Ovary (tissue), 7 donors: ENCODE measurements at regions not wholly inside any gene's neighbourhood (a gene's known extent, or its start where the extent isn't known, plus 50 kb on each side); places are given as distances from the start of the nearest gene placed in this dataset.

ENCODE experiments used
- DNase-seq, 5 donors: peaks; one replicate each; pipeline ENCODE4 v3.0.0-alpha.2; 2019 to 2020
- H3K27ac ChIP-seq, 2 donors: fragments of 200-600 bp; one replicate each; pipeline versions ENCODE4 v1.5.1 to v1.8.0; 2019 to 2022
- H3K27me3 ChIP-seq: fragments of 200-600 bp; one replicate; pipeline ENCODE4 v1.8.0; 2022
- H3K36me3 ChIP-seq: fragments of 200-600 bp; sonication (generic); one replicate; pipeline ENCODE4 v1.5.1; 2019
- H3K4me1 ChIP-seq: one replicate; pipeline ENCODE4 v1.8.1; 2013; ENCODE audit warnings: mild to moderate bottlenecking, moderate library complexity; ENCODE audit not compliant: insufficient read depth
- H3K4me3 ChIP-seq: fragments of 200-600 bp; sonication (generic); one replicate; pipeline ENCODE4 v1.5.1; 2017
- H3K9me3 ChIP-seq, 2 donors: fragments of 200-600 bp in 1 of 2; sonication (generic) in 1 of 2; one replicate each; pipeline versions ENCODE4 v1.5.1 to v1.8.1; 2013 to 2019; ENCODE audit warnings: mild to moderate bottlenecking in 1 of 2, moderate library complexity in 1 of 2
- CTCF ChIP-seq, 3 donors: fragments of 450-650 bp in 2 of 3; fragments of 200-600 bp in 1 of 3; IDR thresholded peaks; one replicate each; pipeline versions ENCODE4 v1.5.1 to v1.8.0; 2016 to 2022; ENCODE audit warnings: antibody characterized with exemption in 3 of 3, mild to moderate bottlenecking in 1 of 3
- EP300 ChIP-seq: sonication (generic); formaldehyde crosslinking; IDR thresholded peaks from one replicate; pipeline ENCODE4 v1.6.1; 2017; ENCODE audit warnings: antibody characterized with exemption
- POLR2A ChIP-seq: fragments of 450-650 bp; IDR thresholded peaks from one replicate; pipeline ENCODE4 v1.6.1; 2017; ENCODE audit warnings: antibody characterized with exemption, mild to moderate bottlenecking, moderate library complexity
- WGBS, 3 donors: extraction: QIAGEN DNeasy Blood & Tissue Kit in 1 of 3; methylation state at CpG; one replicate each; pipeline versions ENCODE4 v1.1.5 to v1.1.7; 2013 to 2017; 5-methylcytosine and 5-hydroxymethylcytosine counted together
- intact Hi-C, 4 donors: fragments of 100-400 bp; cut with DNase I; formaldehyde crosslinking; loops; one replicate each; pipeline versions ENCODE4 v1.11.0 to v1.15.1; 2022 to 2023
- donor health status: DM: no; HTN: no; CAD: no; lungs with moderate emphysema.
- donor health status: DM: no; HTN: no; CAD: no.
- donor health status: Bipolar disorder and iron deficiency.
- donor health status: DM: no; HTN: no; CAD: no.
- donor health status: DM: yes; HTN: yes; CAD: no.

- Histone ChIP-seq H3K4me1 (peaks cover 2% of the 10 kb centered on the region), H3K27me3 (no peaks in the 10 kb centered on the region), H3K36me3 (no peaks in the 10 kb centered on the region), H3K4me3 (no peak overlapping the region), H3K9me3 (no peaks in the 10 kb centered on the region), H3K27ac (no peak overlapping the region)
- 88 to 93% (median 92%) methylated on average over 8 of the region's 8 CpGs for WGBS, 3 donors
- intact Hi-C loops, result no loop called here
- TF ChIP-seq POLR2A, result no peak
- no peak for TF ChIP-seq CTCF (IDR thresholded peaks at IDR 0.05)
- no peak for TF ChIP-seq EP300
- DNase-seq, result no peak
These were observed 97.3 kb downstream of the ICOS start for GRCh38 chr2:204033611-204034495.

GRCh38 chr2:204036706-204037105, 100.1 kb downstream of the ICOS start:
- H3K36me3 ChIP-seq, result no peaks in the 10 kb centered on the region
- WGBS, 3 donors, result 90 to 91% (median 90%) methylated on average over 4 of the region's 4 CpGs
- H3K4me1 ChIP-seq, result no peaks in the 10 kb centered on the region
- H3K9me3 ChIP-seq, result no peaks in the 10 kb centered on the region
- H3K27me3 ChIP-seq, result no peaks in the 10 kb centered on the region
- intact Hi-C loops, result no loop called here
- no peak for DNase-seq
- H3K27ac ChIP-seq, result no peak overlapping the region
- TF ChIP-seq CTCF (IDR thresholded peaks at IDR 0.05) (no peak), EP300 (no peak), POLR2A (no peak)
- H3K4me3 ChIP-seq, result no peak overlapping the region

GRCh38 chr2:204037286-204037685, 100.7 kb downstream of the ICOS start:
- no peak overlapping the region for H3K4me3 ChIP-seq
- H3K36me3 ChIP-seq, result no peaks in the 10 kb centered on the region
- TF ChIP-seq POLR2A (no peak), EP300 (no peak), CTCF (IDR thresholded peaks at IDR 0.05) (no peak)
- H3K4me1 ChIP-seq, result no peaks in the 10 kb centered on the region
- no peak for DNase-seq
- no peak overlapping the region for H3K27ac ChIP-seq
- H3K9me3 ChIP-seq, result no peaks in the 10 kb centered on the region
- 75 to 91% (median 84%) methylated on average over 2 of the region's 2 CpGs for WGBS, 3 donors
- H3K27me3 ChIP-seq, result no peaks in the 10 kb centered on the region
- intact Hi-C loops, result no loop called here

GRCh38 chr2:204039298-204039838, 102.8 kb downstream of the ICOS start:
- H3K36me3 ChIP-seq, result no peaks in the 10 kb centered on the region
- no peaks in the 10 kb centered on the region for H3K4me1 ChIP-seq
- no peaks in the 10 kb centered on the region for H3K9me3 ChIP-seq
- TF ChIP-seq POLR2A, result no peak
- no peak for TF ChIP-seq CTCF (IDR thresholded peaks at IDR 0.05)
- TF ChIP-seq EP300, result no peak
- H3K27ac ChIP-seq, result no peak overlapping the region
- H3K4me3 ChIP-seq, result no peak overlapping the region
- no peaks in the 10 kb centered on the region for H3K27me3 ChIP-seq
- no peak for DNase-seq
- 40 to 63% (median 62%) methylated on average over 3 of the region's 3 CpGs for WGBS, 3 donors
- intact Hi-C loops, result no loop called here
